CD8-positive, alpha-beta memory T cell (primary cell): ENCODE measurements at regions not wholly inside any gene's neighbourhood (a gene's known extent, or its start where the extent isn't known, plus 50 kb on each side); places are given as distances from the start of the nearest gene placed in this dataset.

Experiments used
- CTCF ChIA-PET: fragments of 350-600 bp; sonication (Branson Sonifier 250); formaldehyde crosslinking; loops from one replicate; lab custom pipeline; 2021; ENCODE audit warnings: antibody characterized with exemption; lab: Charles Lee
- POLR2A ChIA-PET: fragments of 350-600 bp; sonication (Branson Sonifier 250); formaldehyde crosslinking; loops from one replicate; lab custom pipeline; 2021; ENCODE audit warnings: antibody characterized with exemption; lab: Charles Lee
- DNase-seq, 5 donors: peaks; one replicate each; pipeline versions ENCODE4 v3.0.0 to v3.0.0-alpha.2; 2020 to 2022; ENCODE audit warnings: mixed read lengths in 1 of 5
- H3K27ac ChIP-seq: one replicate; pipeline ENCODE4 v1.7.0; 2013; ENCODE audit warnings: low read depth, mild to moderate bottlenecking, low read length, moderate library complexity
- H3K27me3 ChIP-seq: 2 replicates; pipeline ENCODE4 v1.7.0; 2013; ENCODE audit warnings: low read length, mild to moderate bottlenecking; ENCODE audit not compliant: insufficient read depth, poor library complexity, severe bottlenecking
- H3K36me3 ChIP-seq: 2 replicates; pipeline ENCODE4 v1.7.0; 2013; ENCODE audit warnings: mild to moderate bottlenecking, low read length, moderate library complexity; ENCODE audit not compliant: insufficient read depth
- H3K4me1 ChIP-seq: 2 replicates; pipeline ENCODE4 v1.7.0; 2013; ENCODE audit warnings: mild to moderate bottlenecking, low read length, moderate library complexity; ENCODE audit not compliant: insufficient read depth
- H3K4me3 ChIP-seq: 2 replicates; pipeline ENCODE4 v1.7.0; 2013; ENCODE audit warnings: mild to moderate bottlenecking, low read length
- H3K9me3 ChIP-seq: 2 replicates; pipeline ENCODE4 v1.7.0; 2013; ENCODE audit warnings: mild to moderate bottlenecking, low read length
- H3K27ac Mint-ChIP-seq, 8 donors: one replicate each; pipeline ENCODE4 v1.8.0; 2020 to 2021; ENCODE audit warnings: mixed read lengths in 8 of 8, mild to moderate bottlenecking in 6 of 8, inconsistent platforms in 3 of 8, moderate library complexity in 3 of 8
- H3K27me3 Mint-ChIP-seq, 2 donors: one replicate each; pipeline ENCODE4 v1.8.0; 2020 to 2021; ENCODE audit warnings: mixed read lengths in 2 of 2, mild to moderate bottlenecking in 1 of 2, moderate library complexity in 1 of 2
- H3K36me3 Mint-ChIP-seq, 3 donors: one replicate each; pipeline ENCODE4 v1.8.0; 2020 to 2021; ENCODE audit warnings: mixed read lengths in 3 of 3, inconsistent platforms in 1 of 3, mild to moderate bottlenecking in 1 of 3
- H3K4me1 Mint-ChIP-seq, 3 donors: one replicate each; pipeline ENCODE4 v1.8.0; 2020 to 2021; ENCODE audit warnings: mixed read lengths in 3 of 3, inconsistent platforms in 1 of 3, mild to moderate bottlenecking in 1 of 3
- H3K4me3 Mint-ChIP-seq, 7 donors: one replicate each; pipeline ENCODE4 v1.8.0; 2020 to 2021; ENCODE audit warnings: mixed read lengths in 7 of 7, mild to moderate bottlenecking in 6 of 7, moderate library complexity in 4 of 7, inconsistent platforms in 2 of 7
- H3K9me3 Mint-ChIP-seq, 5 donors: one replicate each; pipeline ENCODE4 v1.8.0; 2020 to 2022; ENCODE audit warnings: mixed read lengths in 5 of 5, mild to moderate bottlenecking in 3 of 5, moderate library complexity in 2 of 5, inconsistent platforms in 1 of 5

DNA sequence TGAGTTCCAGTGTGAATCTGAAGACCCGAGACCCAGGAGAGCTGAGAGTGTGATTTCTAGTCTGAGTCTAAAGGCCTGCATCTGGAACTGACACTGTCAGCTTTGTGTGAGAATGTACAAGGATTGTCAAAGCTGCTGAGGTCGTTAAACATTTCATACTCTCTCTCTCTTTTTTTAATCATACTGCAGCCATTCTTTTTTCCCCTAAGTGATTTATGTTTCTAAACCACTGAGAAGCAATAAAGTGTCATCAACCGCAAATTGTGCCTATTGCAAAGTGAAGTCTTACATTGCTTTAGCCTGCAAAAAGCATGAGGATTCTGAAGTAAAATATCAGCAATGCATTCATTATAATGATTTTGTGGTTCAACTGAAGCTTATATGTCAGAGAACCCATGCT, 106.0 kb downstream of the ASMT start:
- no peaks in the 10 kb centered on the region for H3K4me1 ChIP-seq
- H3K9me3 ChIP-seq: no peaks in the 10 kb centered on the region

GRCh38 chrX:1725472-1725871, 110.6 kb downstream of the ASMT start:
- Mint-ChIP-seq H3K27me3 (no peaks in the 10 kb centered on the region), H3K36me3 (peaks cover 10 to 36% (median 15%) of the 10 kb centered on the region in 3 donors), H3K27ac (no peak overlapping the region), H3K4me3 (no peak overlapping the region), H3K9me3 (peaks cover 0 to 10% (median 3%) of the 10 kb centered on the region in 5 donors), H3K4me1 (peaks cover 0 to 2% (median 0%) of the 10 kb centered on the region in 3 donors)
- no peak overlapping the region for H3K4me3 ChIP-seq
- H3K27me3 ChIP-seq: no peaks in the 10 kb centered on the region
- no peaks in the 10 kb centered on the region for H3K36me3 ChIP-seq
- no peaks in the 10 kb centered on the region for H3K4me1 ChIP-seq
- DNase-seq: no peak
- H3K9me3 ChIP-seq: no peaks in the 10 kb centered on the region
- H3K27ac ChIP-seq: no peak overlapping the region
- ChIA-PET POLR2A (no interaction called here), CTCF (no interaction called here)

More for the DNA sequence above, 106.0 kb downstream of the ASMT start:
- Mint-ChIP-seq H3K4me3 (no peak overlapping the region), H3K36me3 (peaks cover 16 to 18% (median 18%) of the 10 kb centered on the region in 3 donors), H3K27me3 (no peaks in the 10 kb centered on the region), H3K4me1 (peaks cover 0 to 4% (median 3%) of the 10 kb centered on the region in 3 donors), H3K27ac (peak overlapping the region in 1 of 8 donors; percentile 23), H3K9me3 (peaks cover 0 to 10% (median 3%) of the 10 kb centered on the region in 5 donors)
- ChIA-PET POLR2A (no interaction called here), CTCF (no interaction called here)
- DNase-seq: no peak
- Histone ChIP-seq H3K27ac (no peak overlapping the region), H3K27me3 (no peaks in the 10 kb centered on the region), H3K36me3 (no peaks in the 10 kb centered on the region), H3K4me3 (no peak overlapping the region)

DNA sequence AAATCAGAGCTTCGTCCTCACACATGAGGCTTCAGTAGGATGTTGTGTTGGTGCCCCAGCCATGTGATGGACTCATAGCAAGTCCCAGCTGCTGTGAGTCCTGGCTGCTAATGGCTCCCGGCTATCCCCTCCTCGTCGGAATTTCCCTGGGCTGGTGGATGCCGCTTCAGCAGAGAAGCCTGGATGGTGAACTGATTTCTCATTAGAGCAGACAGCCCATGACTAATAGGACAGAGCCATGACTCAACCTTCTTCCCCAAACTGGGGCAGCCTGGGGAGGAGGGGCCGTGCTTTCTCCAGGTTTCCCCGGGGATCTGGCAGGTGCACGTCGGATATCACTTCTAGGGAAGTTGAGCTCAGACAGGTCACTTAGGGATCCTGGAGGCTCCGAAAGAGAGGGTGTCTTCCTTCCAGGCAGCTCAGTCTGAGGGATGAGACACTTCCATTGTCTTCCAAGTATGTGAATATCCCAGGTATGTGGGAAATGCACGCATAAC, 112.7 kb downstream of the ASMT start:
- H3K4me3 Mint-ChIP-seq: no peak overlapping the region
- Histone ChIP-seq H3K4me3 (no peak overlapping the region), H3K27ac (no peak overlapping the region), H3K9me3 (no peaks in the 10 kb centered on the region), H3K36me3 (no peaks in the 10 kb centered on the region), H3K27me3 (no peaks in the 10 kb centered on the region), H3K4me1 (no peaks in the 10 kb centered on the region)
- POLR2A ChIA-PET: no interaction called here
- no peak for DNase-seq
- CTCF ChIA-PET: no interaction called here
- no peaks in the 10 kb centered on the region for H3K4me1 Mint-ChIP-seq
- H3K27ac Mint-ChIP-seq: no peak overlapping the region
- peaks cover 0 to 7% (median 2%) of the 10 kb centered on the region in 5 donors for H3K9me3 Mint-ChIP-seq
- no peaks in the 10 kb centered on the region for H3K27me3 Mint-ChIP-seq
- peaks cover 6 to 38% (median 10%) of the 10 kb centered on the region in 3 donors for H3K36me3 Mint-ChIP-seq

DNA sequence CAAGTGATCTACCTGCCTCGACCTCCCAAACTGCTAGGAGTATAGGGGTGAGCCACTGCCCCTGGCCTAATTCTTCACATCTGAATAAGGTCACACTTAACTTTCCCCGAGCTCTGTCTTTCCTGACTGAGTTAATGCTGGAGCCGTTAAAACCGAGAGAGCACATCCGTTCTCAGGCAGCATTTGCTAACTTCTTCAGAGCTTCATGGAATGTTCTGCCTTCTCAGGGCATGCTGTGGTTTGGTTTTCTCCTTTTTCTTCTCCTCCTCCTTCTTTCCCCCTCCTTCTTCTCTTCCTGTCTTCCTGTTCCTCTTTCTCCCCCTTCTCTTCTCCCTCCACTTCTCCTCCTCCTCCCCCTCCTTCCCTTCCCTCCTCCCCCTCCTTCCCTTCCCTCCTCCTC, 119.9 kb downstream of the ASMT start:
- Mint-ChIP-seq H3K27me3 (no peaks in the 10 kb centered on the region), H3K4me3 (no peak overlapping the region), H3K4me1 (peaks cover 0 to 3% (median 1%) of the 10 kb centered on the region in 3 donors), H3K36me3 (peaks cover 2 to 44% (median 6%) of the 10 kb centered on the region in 3 donors), H3K27ac (no peak overlapping the region), H3K9me3 (peaks cover 0 to 2% (median 0%) of the 10 kb centered on the region in 5 donors)
- Histone ChIP-seq H3K36me3 (no peaks in the 10 kb centered on the region), H3K4me3 (no peak overlapping the region), H3K4me1 (no peaks in the 10 kb centered on the region), H3K9me3 (no peaks in the 10 kb centered on the region), H3K27ac (no peak overlapping the region), H3K27me3 (no peaks in the 10 kb centered on the region)
- POLR2A ChIA-PET: no interaction called here
- CTCF ChIA-PET: no interaction called here
- DNase-seq: no peak

- ChIA-PET CTCF (no interaction called here), POLR2A (no interaction called here)
- Histone ChIP-seq H3K27me3 (no peaks in the 10 kb centered on the region), H3K4me3 (no peak overlapping the region), H3K36me3 (no peaks in the 10 kb centered on the region), H3K4me1 (no peaks in the 10 kb centered on the region), H3K27ac (no peak overlapping the region), H3K9me3 (no peaks in the 10 kb centered on the region)
- Mint-ChIP-seq H3K27ac (peak overlapping the region in 1 of 8 donors; percentile 29), H3K27me3 (peaks cover 0 to 2% of the 10 kb centered on the region in 2 donors), H3K36me3 (peaks cover 38 to 70% (median 39%) of the 10 kb centered on the region in 3 donors), H3K9me3 (peaks cover 7 to 19% (median 10%) of the 10 kb centered on the region in 5 donors), H3K4me1 (peaks cover 0 to 3% (median 1%) of the 10 kb centered on the region in 3 donors), H3K4me3 (no peak overlapping the region)
- no peak for DNase-seq
Measured at GRCh38 chrX:1741816-1742394, 127.0 kb downstream of the ASMT start.

GRCh38 chrX:1743105-1743504, 128.2 kb downstream of the ASMT start:
- Mint-ChIP-seq H3K36me3 (peaks cover 39 to 69% (median 40%) of the 10 kb centered on the region in 3 donors), H3K27ac (no peak overlapping the region)
- CTCF ChIA-PET: no interaction called here

DNA sequence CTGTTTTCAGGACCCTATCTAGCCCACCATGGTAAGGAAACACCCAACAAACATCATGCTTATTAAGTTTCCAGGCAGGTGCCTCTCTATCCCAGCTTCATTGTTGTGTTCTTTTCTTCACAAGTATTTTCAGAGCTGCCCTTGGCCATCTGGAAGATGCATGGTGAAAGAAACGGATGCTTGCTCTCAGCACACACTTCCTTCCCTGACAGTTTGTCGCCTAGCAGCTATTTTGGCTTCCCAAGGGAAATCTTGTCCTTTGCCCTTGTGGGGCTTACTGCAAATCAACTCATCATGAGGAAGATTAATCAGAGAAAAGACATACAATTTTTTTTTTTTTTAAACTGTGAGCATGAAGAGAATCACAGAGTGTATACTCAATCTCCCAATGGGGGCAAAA, 128.8 kb downstream of the ASMT start:
- Mint-ChIP-seq H3K9me3 (peaks cover 7 to 29% (median 14%) of the 10 kb centered on the region in 5 donors), H3K4me1 (no peaks in the 10 kb centered on the region), H3K36me3 (peaks cover 42 to 70% (median 45%) of the 10 kb centered on the region in 3 donors), H3K27ac (no peak overlapping the region), H3K27me3 (peaks cover 0 to 2% of the 10 kb centered on the region in 2 donors), H3K4me3 (no peak overlapping the region)
- Histone ChIP-seq H3K27me3 (no peaks in the 10 kb centered on the region), H3K27ac (no peak overlapping the region), H3K4me1 (no peaks in the 10 kb centered on the region), H3K36me3 (no peaks in the 10 kb centered on the region), H3K4me3 (no peak overlapping the region), H3K9me3 (no peaks in the 10 kb centered on the region)
- ChIA-PET CTCF (no interaction called here), POLR2A (no interaction called here)
- no peak for DNase-seq

More at GRCh38 chrX:1743105-1743504, 128.2 kb downstream of the ASMT start:
- no peak overlapping the region for H3K4me3 Mint-ChIP-seq
- Histone ChIP-seq H3K27me3 (no peaks in the 10 kb centered on the region), H3K9me3 (no peaks in the 10 kb centered on the region), H3K36me3 (no peaks in the 10 kb centered on the region), H3K4me1 (no peaks in the 10 kb centered on the region), H3K4me3 (no peak overlapping the region), H3K27ac (no peak overlapping the region)
- H3K9me3 Mint-ChIP-seq: peaks cover 7 to 26% (median 11%) of the 10 kb centered on the region in 5 donors
- H3K4me1 Mint-ChIP-seq: no peaks in the 10 kb centered on the region
- POLR2A ChIA-PET: no interaction called here
- H3K27me3 Mint-ChIP-seq: peaks cover 0 to 2% of the 10 kb centered on the region in 2 donors
- DNase-seq: no peak

GRCh38 chrX:1748408-1748807, 133.5 kb downstream of the ASMT start:
- Mint-ChIP-seq H3K4me1 (peaks cover 8% of the 10 kb centered on the region in 3 donors), H3K27ac (no peak overlapping the region), H3K36me3 (peaks cover 36 to 67% (median 44%) of the 10 kb centered on the region in 3 donors), H3K9me3 (peaks cover 11 to 39% (median 22%) of the 10 kb centered on the region in 5 donors), H3K4me3 (no peak overlapping the region), H3K27me3 (peaks cover 0 to 2% of the 10 kb centered on the region in 2 donors)
- Histone ChIP-seq H3K4me3 (no peak overlapping the region), H3K4me1 (no peaks in the 10 kb centered on the region), H3K36me3 (no peaks in the 10 kb centered on the region), H3K27me3 (no peaks in the 10 kb centered on the region), H3K27ac (no peak overlapping the region), H3K9me3 (no peaks in the 10 kb centered on the region)
- ChIA-PET POLR2A (no interaction called here), CTCF (no interaction called here)
- no peak for DNase-seq
